Activated T-helper 1 cell treated with Interleukin-2 at 50 U/mL for 16 hours (primary cell): ENCODE measurements at regions not wholly inside any gene's neighbourhood (a gene's known extent, or its start where the extent isn't known, plus 50 kb on each side); places are given as distances from the start of the nearest gene placed in this dataset.
"Not testable (repeated sequence)": the region's sequence is repeated elsewhere in the genome, so short reads cannot be mapped to it uniquely, and the experiment has no call there.

ENCODE experiments used
- DNase-seq: peaks from one replicate; pipeline ENCODE4 v3.0.0-alpha.2; 2020; ENCODE audit warnings: low read depth

DNA sequence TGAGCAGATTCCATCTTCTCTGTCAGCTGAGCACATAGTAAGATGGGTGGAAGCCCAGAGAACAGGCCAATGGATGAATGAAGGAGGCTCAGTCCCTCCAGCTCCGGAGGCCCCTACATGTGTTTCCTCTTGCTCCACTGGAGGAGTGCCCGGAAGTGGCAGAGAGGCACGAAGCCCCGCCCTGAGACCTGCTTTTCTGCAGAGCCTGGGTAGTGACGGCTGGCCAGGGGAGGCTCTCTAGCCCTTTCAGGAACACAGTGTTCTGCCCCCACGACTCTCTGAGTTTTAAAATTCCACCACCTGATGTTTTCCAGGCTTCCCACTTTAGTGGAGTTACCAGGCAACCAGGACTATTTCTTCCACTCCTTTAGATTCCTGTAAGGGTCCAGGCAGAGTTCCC is 149.4 kb upstream of the SLC6A11 start:
- no peak for DNase-seq

DNA sequence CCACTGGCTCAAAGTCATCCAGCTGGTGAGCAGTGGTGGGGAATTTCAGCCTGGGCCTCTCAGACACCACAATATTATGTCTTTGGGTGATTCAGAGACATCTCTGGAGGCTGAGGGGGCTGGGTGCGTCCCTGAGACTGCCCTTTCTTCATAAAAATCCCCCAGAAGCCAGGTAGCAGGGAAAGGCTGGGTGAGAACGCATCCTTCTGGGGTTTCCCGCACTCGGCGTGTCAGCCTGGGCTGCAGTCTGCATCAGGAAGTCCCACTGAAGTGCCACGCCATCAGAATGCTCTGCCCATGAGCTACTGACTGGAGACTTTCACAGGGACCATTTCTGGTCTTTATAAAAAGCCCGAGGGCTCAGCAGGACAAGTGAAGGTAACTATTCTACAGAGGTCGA is 148.8 kb upstream of the SLC6A11 start:
- DNase-seq = no peak

DNA sequence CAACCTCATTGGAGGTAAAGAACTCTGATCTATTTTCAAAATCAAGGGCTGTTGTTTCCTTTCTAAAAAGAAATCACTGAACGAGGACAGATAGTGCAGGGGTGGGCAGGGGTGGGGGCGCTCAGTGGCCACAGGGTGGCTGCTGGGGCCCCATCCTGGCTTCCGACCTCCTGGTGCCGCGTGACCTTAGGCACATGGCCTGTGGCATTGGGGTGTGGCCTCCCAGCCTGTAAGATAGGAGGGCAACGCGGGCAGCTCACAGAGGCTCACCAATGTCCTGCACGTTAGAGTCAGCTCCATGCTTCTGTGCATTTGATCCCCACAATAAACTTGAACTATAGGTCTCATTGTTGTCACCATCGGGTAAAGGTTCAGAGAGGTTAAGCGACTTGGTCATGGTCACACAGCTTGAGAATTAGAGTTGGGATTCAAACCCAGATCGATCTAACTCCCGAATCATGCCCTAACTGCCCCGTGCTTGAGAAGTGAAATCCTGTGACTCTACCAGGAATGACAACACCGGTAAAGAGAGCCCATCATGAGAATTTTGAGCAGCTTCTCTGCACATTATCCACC is 148.0 kb upstream of the SLC6A11 start:
- no peak for DNase-seq

DNA sequence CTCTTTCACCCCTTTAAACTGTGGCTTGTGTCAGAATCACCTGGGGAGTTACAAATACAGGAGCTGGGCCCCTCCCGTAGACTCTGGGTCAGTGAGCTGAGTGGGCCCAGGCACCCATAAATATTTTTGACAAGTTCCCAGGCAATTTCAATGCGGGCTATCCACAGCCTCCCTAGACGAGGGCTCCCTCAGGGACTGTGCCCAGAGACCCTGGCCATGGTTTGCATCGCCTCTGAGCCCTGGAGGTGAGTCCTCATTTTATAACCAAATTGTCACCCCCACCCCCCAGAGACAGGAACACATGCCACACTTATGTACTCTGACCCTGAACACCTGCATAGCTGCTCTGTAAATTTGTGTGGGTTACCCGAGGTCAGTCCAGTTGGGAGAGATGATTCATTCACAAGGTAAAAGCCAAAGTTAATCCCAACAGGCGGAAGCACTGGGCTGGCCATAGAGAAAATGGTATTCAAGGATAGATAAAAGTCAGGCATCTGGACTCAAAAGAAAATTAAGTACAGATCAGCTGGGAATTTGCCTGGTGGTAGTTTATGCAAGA is 146.5 kb upstream of the SLC6A11 start:
- DNase-seq = no peak

DNA sequence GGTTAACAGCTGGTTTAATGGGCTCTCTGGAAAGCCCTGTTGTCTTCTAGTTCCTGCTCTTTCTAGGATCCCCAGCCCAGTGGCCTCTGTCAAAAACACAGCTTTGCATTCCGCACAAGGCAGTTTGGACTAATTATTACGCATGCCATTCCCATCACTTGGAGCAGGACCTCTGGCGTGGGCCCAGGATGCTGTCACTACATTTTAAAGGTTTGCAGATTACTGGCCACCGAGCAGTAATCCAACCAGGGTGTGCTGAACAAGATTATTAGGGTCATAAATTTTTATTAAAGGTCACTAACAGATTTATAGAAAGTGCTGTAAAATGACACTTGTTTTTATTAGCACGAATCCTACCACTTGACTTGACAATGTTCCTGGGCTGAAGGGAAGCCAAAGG is 143.6 kb upstream of the SLC6A11 start:
- no peak for DNase-seq

DNA sequence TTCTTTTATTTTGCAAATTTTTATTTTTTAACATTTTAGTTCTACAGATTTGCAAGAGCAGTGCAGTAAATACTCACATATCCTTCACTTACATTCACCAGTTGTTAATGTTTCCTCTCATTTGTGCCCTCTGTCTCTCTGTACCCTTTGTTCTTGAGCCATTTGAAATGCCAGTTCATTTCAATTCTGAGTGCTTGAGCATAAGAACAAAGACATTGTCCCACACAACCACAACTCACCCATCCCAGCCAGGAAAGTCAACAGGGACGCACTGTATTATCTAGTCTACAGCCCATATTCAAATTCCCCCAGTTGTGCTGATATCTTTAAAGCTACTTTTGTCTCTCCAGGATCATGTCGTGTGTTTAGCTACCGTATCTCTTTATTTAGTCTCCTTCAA is 141.4 kb upstream of the SLC6A11 start:
- no peak for DNase-seq

DNA sequence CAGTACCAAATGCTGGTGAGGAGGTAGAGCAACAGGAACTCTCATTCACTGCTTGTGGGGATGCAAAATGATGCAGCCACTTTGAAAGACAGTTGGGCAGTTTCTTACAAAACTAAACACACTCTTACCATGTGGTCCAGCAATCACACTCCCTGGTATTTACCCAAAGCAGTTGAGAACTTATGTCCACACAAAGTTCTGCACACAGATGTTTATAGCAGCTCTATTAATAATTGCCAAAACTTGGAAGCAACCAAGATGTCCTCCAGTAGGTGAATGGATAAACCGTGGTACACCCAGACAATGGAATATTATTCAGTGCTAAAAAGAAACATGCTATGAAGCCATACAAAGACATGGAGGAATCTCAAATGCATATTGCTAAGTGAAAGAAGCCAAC is 139.1 kb upstream of the SLC6A11 start:
- no peak for DNase-seq

DNA sequence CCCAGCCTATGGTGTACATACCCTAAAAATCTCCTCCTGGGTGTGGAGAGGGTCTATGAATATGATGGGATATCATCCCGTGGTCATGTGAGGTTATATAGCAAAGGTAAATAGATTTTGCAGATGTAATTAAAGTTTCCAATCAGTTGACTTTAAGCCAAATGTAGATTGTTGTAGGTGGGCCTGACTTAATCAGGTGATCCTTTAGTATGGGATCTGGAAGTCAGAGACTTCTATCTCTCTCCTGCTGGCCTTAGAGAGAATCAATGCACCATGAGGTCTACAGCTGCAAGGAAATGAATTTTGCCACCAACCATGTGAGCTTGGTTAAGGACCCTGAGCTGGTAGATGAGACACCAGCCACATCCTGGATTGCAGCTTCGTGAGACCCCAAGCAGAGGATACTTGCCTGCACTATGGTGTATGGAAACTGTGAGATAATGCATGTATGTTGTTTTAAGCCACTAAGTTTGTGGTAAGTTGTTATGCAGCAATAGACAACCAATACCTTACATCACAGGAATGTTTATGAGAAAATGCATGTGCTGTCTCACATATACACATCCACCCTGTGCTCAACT is 137.1 kb upstream of the SLC6A11 start:
- no peak for DNase-seq

DNA sequence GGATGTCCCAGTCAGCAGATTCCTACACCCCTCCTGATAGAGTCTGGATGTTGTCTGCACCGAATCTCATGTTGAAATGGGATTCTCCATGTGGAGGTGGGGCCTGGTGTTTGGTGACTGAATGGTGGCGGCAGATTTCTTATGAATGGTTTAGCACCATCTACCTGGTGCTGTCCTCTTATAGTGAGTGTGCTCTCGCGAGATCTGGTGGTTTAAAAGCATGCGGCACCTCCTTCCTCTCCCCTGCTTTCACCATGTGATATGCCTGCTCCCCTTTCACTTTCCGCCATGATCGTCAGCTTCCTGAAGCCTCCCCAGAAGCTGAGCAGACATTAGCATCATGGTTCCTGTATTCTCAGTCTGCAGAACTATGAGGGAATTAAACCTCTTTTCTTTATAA is 135.2 kb upstream of the SLC6A11 start:
- no peak for DNase-seq

DNA sequence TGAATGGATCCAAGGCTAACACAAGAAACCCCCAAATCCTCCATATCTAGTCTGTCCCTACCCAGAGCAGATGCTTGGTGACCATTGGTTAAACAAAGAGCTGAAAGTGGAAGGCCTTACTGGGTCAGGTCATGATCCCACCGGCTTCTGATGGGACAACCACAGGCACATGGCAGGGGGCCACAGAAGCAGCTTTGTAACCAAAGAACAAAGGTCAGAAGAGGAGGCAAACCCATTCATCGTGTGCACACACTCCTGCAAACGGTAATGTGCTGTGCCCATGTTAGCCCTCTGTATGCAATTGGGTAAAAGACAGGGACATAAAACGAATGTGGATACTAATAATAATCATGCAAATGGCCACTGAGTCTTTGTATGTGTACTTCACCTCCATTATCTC is 133.3 kb upstream of the SLC6A11 start:
- no peak for DNase-seq

DNA sequence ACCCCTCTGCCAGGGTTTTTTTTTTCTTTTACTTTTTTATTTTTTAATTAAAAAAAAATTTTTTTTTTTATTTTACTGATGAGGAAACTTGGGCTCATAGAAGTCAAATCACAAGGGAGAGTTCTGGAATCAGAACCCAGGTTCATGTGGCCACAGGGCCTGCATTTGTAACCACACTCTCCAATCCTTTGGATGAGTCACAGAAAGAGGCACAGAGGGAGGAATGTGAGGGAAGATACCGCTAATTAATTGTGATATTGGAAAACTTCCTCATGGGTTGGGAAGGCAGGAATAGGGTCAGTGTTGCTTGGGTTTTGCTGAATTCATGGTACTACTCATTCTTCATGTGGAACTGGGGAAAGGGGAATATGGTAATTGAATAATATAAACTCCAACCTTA is 132.9 kb upstream of the SLC6A11 start:
- DNase-seq = no peak

DNA sequence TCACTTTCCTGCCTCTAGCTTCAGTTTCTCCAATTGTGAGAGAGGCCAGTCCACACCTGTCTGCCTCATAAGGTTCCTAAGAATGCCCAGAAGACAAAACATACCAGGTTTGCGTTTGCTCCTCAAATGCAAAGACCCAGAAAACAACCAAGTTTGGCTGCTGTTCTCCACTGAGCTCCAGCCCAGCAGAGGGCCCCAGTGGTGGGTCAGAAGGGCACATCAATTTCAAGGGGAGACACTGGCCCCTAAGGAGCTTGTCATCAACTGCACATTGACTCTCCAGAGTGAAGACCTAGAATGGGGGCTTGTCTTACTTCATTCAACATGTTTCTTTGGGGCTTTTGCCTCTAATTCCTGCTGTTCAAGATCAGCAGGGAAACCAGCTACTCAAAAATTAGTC is 127.9 kb upstream of the SLC6A11 start:
- DNase-seq = no peak

DNA sequence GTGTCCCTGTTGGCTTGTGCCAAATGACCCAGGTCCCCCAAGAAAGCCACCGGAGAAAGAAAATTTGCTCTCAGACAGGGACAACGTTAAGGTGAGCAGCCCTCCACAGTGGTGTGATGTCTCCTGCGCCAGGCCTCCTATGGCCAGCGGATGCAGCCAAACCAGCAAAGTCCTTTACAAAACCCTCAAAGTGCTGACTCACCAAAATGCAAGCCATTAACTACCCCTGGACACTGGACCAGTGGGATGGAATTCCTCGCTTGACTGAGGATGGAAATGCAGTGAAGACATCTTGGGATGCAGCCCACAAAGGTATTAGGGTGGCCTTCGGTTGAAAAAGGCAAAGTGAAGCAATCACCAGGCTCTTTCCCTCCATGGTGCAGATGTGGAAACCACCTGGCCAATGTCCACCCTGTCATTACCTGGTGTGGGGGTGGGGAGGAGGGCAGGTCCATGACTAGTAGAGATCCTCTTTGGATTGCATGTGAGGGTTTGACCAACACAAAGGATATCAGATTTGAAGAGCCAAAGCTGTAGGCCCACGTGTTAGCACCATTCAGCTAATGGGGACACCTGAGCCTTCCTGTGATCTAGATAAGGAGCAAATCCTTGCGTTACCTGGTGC is 127.4 kb upstream of the SLC6A11 start:
- no peak for DNase-seq

DNA sequence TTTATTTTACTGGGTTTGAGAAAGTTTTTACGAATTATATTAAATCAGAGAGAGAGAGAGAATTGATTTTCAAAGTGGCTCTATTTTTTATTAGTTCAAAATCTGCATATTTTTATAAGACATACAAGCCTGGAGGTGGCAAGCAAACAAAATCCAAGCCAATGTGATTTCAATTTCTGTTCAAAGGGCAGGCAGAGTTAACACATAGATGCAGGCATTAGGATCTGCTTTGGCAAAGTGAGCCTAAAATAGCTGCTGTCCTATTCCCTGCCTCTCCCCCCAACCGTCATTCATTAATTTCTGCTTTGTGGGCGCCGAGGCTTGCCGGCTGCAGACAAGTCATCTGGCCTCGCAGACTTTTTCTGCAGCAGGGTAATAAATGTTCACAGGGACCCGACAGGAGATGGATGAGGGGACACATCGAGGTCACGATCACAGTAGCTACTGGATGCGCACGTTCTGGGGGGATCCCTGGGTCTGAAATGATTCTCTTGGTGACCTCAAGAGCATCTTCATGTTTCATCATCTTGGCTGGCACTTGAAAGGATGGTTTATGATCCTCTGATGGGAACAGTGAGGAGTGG is 123.9 kb upstream of the SLC6A11 start:
- DNase-seq = no peak

DNA sequence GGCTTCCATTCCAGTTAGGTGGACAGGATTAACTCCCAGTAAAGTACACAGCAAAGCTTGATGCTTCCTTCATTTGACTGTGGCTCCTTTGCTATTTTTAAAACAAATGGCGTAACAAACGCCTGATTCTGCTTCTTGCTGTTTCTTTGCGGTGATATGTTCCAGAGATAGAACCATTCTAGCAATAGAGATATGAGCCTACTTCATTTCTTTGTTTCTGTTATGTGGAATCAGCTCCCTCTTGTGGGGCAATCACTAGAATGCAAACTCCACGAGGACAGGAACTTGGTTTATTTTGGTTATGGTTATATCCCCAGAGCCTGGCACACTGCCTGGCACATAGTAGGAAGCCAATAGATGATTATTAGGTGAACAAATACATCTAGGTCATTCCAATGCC is 122.6 kb upstream of the SLC6A11 start:
- DNase-seq = no peak

DNA sequence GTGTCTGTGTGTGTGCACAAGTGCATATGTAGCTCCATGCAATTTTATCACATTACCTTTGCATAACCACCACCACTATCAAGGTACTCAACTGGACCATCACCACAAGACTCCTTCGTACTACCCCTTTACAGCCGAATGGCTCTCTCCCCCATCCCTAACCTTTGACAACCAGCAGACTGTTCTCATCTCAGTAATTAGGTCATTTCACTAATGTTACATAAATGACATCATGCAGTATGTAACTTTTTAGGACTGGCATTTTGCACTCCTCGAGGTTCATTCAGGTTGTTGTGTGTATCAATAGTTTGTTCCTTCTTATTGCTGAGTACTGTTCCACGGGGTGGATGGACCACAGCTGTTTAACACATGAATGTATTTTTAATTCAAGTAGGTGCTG is 121.8 kb upstream of the SLC6A11 start:
- no peak for DNase-seq

DNA sequence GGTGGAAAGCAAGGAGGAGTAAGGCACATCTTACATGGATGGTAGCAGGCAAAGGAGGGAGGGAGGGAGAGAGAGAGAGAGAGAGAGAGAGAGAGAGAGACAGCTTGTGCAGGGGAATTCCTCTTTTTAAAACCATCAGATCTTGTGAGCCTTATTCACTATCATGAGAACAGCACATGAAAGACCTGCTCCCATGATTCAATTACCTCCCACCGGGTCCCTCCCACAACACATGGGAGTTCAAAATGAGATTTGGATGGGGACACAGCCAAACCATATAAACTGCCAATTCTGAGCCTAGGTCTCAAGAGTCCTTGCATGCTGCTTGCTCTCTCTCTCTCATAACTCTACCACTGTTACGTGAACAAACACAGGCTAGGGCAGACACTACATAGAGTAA is 120.8 kb upstream of the SLC6A11 start:
- DNase-seq = not testable (repeated sequence)

DNA sequence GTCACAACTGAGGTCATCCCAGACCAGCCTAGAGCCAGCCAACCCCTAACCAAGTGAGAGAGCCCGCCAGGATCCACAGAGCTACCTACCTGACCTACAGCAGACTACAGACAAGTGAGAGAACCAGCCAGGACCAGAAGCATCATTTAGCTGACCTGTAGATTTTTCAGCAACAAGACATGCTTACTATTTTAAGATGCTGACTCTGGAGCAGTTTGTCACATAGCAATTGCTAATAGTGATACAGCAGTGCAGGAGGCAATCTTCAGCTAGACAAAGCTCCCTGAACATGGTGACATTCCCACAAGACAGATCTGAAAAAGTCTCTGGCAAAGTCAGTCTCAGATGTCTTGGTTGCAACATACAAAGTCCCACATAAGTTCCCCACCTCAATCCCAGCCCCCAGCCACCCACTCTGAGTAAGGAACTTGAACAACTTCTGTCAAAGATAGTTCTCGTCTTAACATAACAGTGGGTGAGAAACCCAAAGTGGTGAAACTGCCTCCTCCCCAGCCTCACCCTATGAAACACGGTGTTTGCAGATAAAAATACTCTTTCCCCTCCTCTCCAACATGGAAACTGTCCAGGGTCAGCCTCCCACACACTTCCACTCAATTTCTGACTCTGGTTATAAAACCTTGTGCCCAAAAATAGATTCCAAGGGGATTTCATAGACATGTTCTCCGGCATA is 120.3 kb upstream of the SLC6A11 start:
- DNase-seq = no peak

DNA sequence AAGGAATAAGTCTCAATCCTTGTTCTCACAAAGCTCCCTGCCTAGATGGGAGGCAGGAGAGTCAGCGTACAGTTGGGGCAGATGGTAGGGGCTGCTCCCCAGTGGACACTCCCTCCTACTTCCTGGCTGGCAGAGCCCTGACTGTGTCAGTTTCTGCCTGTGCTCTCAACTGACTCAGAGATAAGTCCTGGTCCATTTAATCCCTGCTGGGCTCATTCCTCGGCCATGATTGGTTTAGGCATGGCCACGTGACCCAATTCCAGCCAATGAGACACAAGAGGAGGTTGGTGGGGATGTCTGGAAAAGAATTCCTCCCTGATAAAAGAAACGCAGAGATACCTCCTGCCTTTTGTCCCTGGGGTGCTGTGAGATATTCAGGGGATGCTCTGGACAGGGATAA is 118.1 kb upstream of the SLC6A11 start:
- DNase-seq = no peak

DNA sequence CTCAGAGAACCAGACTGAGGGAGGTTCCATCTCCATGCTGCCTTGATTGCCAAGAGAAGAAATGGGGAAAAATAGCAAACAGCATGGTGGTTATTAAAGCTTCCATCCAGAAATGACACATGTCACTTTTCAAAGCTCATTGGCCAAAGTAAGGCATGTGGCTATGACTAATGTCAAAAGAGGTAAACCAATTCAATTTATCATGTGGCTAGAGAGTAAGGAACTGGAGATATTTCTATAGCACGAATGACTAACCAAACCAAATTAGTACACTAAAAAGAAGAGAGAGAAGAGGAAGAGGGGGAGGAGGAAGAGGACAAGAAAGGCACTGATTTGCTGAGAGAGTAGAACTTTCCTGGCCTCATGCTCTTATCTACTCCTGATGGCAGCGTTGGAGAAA is 115.2 kb upstream of the SLC6A11 start:
- DNase-seq = no peak

DNA sequence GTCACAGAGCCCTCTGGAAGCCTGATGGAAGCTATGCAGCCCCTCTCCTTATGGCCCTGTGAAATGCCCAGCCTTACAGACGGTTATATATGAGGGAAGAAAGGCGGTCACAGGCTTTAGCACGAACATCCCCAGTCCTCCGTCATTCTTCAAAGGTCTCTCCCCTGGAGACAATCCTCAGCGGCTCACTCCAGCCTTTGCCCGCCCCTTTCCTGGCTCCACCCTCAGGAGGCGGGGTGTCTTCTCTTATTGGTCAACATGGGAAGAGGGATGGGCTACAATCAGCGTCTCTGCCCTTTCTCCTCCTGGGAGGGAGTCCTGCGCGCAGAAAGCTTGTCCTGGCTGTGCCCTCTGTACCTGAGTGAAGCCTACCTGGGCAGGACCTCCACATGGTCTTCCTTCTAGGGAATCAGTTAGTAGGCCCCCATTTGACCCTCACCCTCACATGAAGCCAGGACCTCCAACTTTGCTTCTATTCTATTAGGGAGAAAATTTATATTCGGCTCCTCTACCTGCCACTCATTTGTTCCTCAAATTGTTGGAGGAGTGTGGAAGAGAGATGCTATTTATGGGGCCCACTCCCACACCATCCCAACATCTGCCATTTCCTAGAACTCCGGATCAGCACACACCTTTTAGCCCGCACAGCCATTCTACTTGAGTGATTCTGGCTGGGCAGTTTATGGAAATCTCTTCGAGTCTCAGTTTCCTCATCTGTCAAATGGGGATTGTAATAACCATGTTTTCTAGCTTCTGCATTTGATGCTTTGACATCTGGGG is 112.9 kb upstream of the SLC6A11 start:
- no peak for DNase-seq

DNA sequence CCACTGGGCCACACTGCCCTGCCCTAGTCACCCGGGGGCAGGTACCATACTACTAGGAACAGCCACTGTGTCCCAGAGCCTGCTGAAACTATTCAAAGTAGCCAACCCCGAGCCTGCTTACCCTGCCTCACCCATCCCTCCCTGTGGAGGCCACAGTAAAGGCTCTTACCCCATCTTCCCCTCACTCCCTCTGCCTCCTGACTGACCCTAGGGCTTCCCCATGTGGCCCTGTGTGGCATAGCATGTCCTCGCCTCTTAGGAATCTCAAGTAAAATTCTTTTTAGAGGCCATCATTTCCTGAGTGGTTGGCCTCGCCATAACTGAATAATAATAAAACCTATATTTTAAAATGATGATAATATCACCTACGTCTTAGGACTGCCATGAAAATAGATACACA is 112.2 kb upstream of the SLC6A11 start:
- DNase-seq = no peak
